ENCODE measurements at regions not wholly inside any gene's neighbourhood (a gene's known extent, or its start where the extent isn't known, plus 50 kb on each side); places are given as distances from the start of the nearest gene placed in this dataset.
A peak's percentile ranks its signal among the peaks of the same experiment; 100 is the strongest.

DNA sequence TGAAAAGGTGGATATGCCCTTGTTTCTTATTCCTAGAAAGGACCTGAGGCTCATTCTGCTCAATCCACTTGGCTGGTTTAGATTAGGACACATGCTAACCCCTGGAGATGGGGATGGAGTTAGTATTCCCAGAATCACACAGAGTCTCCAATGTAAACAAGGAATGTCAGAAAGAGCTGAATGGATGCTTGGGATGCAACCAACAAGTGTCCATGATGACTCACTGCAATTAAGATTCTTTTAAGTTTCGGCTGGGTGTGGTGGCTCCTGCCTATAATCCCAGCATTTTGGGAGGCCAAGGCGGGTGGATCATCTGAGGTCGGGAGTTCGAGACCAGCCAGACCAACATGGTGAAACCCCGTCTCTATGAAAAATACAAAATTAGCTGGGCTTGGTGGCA, 315.5 kb upstream of the AZI2 start:
- H3K36me3 ChIP-seq (ENCODE audit: control insufficient read depth in 2 of 2, insufficient read depth in 2 of 2, low read length in 1 of 2) = no peaks in the 10 kb centered on the region
- no peak overlapping the region for H3K27ac ChIP-seq (ENCODE audit: control insufficient read depth, insufficient read depth)
- no peaks in the 10 kb centered on the region for H4K20me1 ChIP-seq (ENCODE audit: control insufficient read depth, insufficient read depth)
- in situ Hi-C loops (cut with MboI) = no loop called here
- no TSS peak for BruUV-seq (replicated peaks)
- no peak overlapping the region for H3K4me2 ChIP-seq (ENCODE audit: control insufficient read depth, insufficient read depth)
- ChIA-PET SMC1A (ENCODE audit: uncharacterized antibody, unreplicated experiment) (no interaction called here), POLR2A (no interaction called here), RAD21 (ENCODE audit: unreplicated experiment) (no interaction called here), CTCF (interaction anchor here (1.0 to 2.2 kb wide), 3 partner anchors 17 to 62 kb away, joined by 4 to 9 read pairs (median 5); no protein-coding TSS in a partner anchor)
- no peaks in the 10 kb centered on the region for H3K79me2 ChIP-seq (ENCODE audit: control insufficient read depth, insufficient read depth, low read length)
- FAIRE-seq = no peak
- no peak overlapping the region for H3K9ac ChIP-seq (ENCODE audit: control insufficient read depth, insufficient read depth, low read length)
- no peaks in the 10 kb centered on the region for H3K9me3 ChIP-seq (replicated peaks; ENCODE audit: control insufficient read depth, insufficient read depth, low read length)
- TF ChIP-seq GABPA (IDR thresholded peaks at IDR 0.05; ENCODE audit: low read depth) = no peak
- no peak for TF ChIP-seq MEF2B (IDR thresholded peaks at IDR 0.05; ENCODE audit: partially characterized antibody, poor library complexity, severe bottlenecking)
- TF ChIP-seq SIX5 (IDR thresholded peaks at IDR 0.05; ENCODE audit: low read depth, low read length, severe bottlenecking) = no peak
- TF ChIP-seq BACH1 (IDR thresholded peaks at IDR 0.05; ENCODE audit: borderline replicate concordance) = no peak
- TF ChIP-seq NFXL1 (IDR thresholded peaks at IDR 0.05; ENCODE audit: borderline replicate concordance) = no peak
- DNase-seq (ENCODE audit: low read depth, low spot score) = no peak
- WGBS (ENCODE audit: insufficient coverage, insufficient replicate concordance, low lambda C conversion rate, missing lambda C conversion rate) = 27% methylated on average over 5 of the region's 5 CpGs
- no peak overlapping the region for H3K4me3 ChIP-seq
- no peaks in the 10 kb centered on the region for H3K27me3 ChIP-seq (replicated peaks in 1 of 2; ENCODE audit: control insufficient read depth in 2 of 2, insufficient read depth in 2 of 2, low read length in 1 of 2)
- no peak overlapping the region for H2AFZ ChIP-seq (ENCODE audit: control insufficient read depth, low read depth, low read length)
- no peak for ATAC-seq
- intact Hi-C loops (cut with micrococcal nuclease; ENCODE audit: unreplicated experiment) = no loop called here
- peaks cover 6% of the 10 kb centered on the region; the same call in 1 of the 2 replicates for H3K4me1 ChIP-seq (ENCODE audit: control insufficient read depth, insufficient read depth, low read length)

DNA sequence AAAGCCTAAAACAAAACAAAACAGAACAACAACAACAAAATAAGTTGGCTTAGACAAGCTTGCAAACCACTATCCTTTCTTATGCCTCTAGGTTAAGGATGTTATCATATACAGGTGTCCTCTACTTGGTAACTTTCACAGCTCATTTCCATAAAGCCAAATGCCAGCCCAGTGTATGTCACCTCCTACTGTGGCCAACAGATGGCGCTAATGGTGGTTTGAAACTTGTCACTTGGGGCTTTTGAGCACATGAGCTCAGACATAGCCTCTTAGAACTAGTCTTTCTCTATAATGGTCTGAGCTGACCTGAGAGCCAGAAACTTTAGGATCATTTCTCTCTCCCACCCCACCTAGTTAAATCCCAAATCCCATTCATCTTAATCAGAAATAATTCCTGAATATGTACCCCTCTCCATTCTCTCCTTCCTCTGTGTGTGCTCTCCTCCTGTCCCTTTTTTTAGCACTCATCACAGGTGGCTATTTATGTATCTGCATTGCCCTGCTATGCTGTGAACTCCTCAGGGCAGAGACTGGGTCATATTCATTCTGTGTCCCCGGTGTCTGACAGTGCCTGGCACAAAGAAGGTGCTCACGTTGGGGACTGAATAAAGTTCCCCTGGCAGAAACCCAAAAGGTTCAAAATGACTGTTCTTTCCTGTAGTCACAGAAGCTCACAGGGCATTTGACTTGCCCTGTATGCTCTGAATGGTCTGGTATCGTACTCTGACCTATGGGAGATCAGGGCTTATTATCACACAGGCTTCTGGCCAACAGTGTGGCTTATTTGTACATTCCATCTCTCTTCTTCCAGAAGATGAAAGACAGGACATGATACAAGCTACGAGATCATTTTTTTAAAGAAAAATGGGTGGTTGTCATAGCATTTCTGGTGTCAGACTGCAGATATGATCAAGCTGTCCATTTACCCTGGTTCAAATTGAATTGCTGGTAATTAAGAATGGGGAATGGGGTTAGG, 319.3 kb upstream of the AZI2 start:
- Histone ChIP-seq H3K4me3 (no peak overlapping the region), H3K27me3 (replicated peaks in 1 of 2; ENCODE audit: control insufficient read depth in 2 of 2, insufficient read depth in 2 of 2, low read length in 1 of 2) (no peaks in the 10 kb centered on the region), H3K4me2 (ENCODE audit: control insufficient read depth, insufficient read depth) (no peak overlapping the region), H3K36me3 (ENCODE audit: control insufficient read depth in 2 of 2, insufficient read depth in 2 of 2, low read length in 1 of 2) (no peaks in the 10 kb centered on the region), H3K9ac (ENCODE audit: control insufficient read depth, insufficient read depth, low read length) (no peak overlapping the region), H3K27ac (ENCODE audit: control insufficient read depth, insufficient read depth) (no peak overlapping the region), H4K20me1 (ENCODE audit: control insufficient read depth, insufficient read depth) (no peaks in the 10 kb centered on the region), H3K79me2 (ENCODE audit: control insufficient read depth, insufficient read depth, low read length) (no peaks in the 10 kb centered on the region), H2AFZ (ENCODE audit: control insufficient read depth, low read depth, low read length) (peak overlapping the region; percentile 51), H3K9me3 (replicated peaks; ENCODE audit: control insufficient read depth, insufficient read depth, low read length) (no peaks in the 10 kb centered on the region), H3K4me1 (ENCODE audit: control insufficient read depth, insufficient read depth, low read length) (peaks cover 6% of the 10 kb centered on the region; the same call in 1 of the 2 replicates)
- intact Hi-C loops (cut with micrococcal nuclease; ENCODE audit: unreplicated experiment) (loop anchor here (2.0 to 5.0 kb wide), 2 partner anchors 59 to 1531 kb away; no protein-coding TSS in a partner anchor), in situ Hi-C loops (cut with MboI) (loop anchor here (5.0 kb wide), 1 partner anchor 1529 kb away; no protein-coding TSS in a partner anchor)
- no TSS peak for BruUV-seq (replicated peaks)
- DNase-seq (ENCODE audit: low read depth, low spot score) (peak; percentile 61), ATAC-seq (peak; percentile 94), FAIRE-seq (peak; percentile 97)
- ChIA-PET POLR2A (no interaction called here), SMC1A (ENCODE audit: uncharacterized antibody, unreplicated experiment) (interaction anchor here (0.6 to 3.3 kb wide), 13 partner anchors 10 to 1530 kb away, joined by 3 to 18 read pairs (median 3); no protein-coding TSS in a partner anchor), CTCF (interaction anchor here (0.6 to 3.4 kb wide), 30 partner anchors 8 to 1537 kb away, joined by 3 to 41 read pairs (median 4); no protein-coding TSS in a partner anchor), RAD21 (ENCODE audit: unreplicated experiment) (interaction anchor here (0.5 to 2.9 kb wide), 11 partner anchors 17 to 1531 kb away, joined by 3 to 20 read pairs (median 3); no protein-coding TSS in a partner anchor)
- 2% methylated on average over 5 of the region's 5 CpGs for WGBS (ENCODE audit: insufficient coverage, insufficient replicate concordance, low lambda C conversion rate, missing lambda C conversion rate)
- TF ChIP-seq, protein P1, sequence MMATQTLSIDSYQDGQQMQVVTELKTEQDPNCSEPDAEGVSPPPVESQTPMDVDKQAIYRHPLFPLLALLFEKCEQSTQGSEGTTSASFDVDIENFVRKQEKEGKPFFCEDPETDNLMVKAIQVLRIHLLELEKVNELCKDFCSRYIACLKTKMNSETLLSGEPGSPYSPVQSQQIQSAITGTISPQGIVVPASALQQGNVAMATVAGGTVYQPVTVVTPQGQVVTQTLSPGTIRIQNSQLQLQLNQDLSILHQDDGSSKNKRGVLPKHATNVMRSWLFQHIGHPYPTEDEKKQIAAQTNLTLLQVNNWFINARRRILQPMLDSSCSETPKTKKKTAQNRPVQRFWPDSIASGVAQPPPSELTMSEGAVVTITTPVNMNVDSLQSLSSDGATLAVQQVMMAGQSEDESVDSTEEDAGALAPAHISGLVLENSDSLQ (IDR thresholded peaks at IDR 0.05) = peak; percentile 27; the same call in 1 of the 2 replicates
- TF ChIP-seq RBBP5 (conservative IDR thresholded peaks at IDR 0.05) (no peak), IRF4 (IDR thresholded peaks at IDR 0.05; ENCODE audit: low read depth, low read length) (0 out of 2 replicates have a peak, but pooled peaks have one; percentile 29), TCF12 (IDR thresholded peaks at IDR 0.05; ENCODE audit: low read depth, low read length) (0 out of 2 replicates have a peak, but pooled peaks have one; percentile 21), EGR1 (IDR thresholded peaks at IDR 0.05; ENCODE audit: borderline replicate concordance in 1 of 2, low read depth in 2 of 2, low read length in 2 of 2) (no peak), RUNX3 (IDR thresholded peaks at IDR 0.05; ENCODE audit: low read length) (peak; percentile 47; the same call in 1 of the 2 replicates), POU2F2 (IDR thresholded peaks at IDR 0.05; ENCODE audit: borderline replicate concordance, low read depth, low read length) (no peak), BHLHE40 (IDR thresholded peaks at IDR 0.05; ENCODE audit: borderline replicate concordance in 1 of 2, low read depth in 2 of 2, low read length in 1 of 2) (peak in 1 of 2 experiments; percentile 19; a peak in 1 of 4 replicates)

Data from GM12878 (cell line).